Panc1 (cell line): ENCODE measurements at regions not wholly inside any gene's neighbourhood (a gene's known extent, or its start where the extent isn't known, plus 50 kb on each side); places are given as distances from the start of the nearest gene placed in this dataset.

ENCODE experiments used
- ATAC-seq: fragments of 200-7000 bp; cut with Tn5 transposase; 2 replicates; pipeline ENCODE4 v1.9.1; 2020; ENCODE audit warnings: mild to moderate bottlenecking, moderate library complexity
- BruUV-seq: library from RNA; stranded (reverse); fragments of 400-500 nt; replicated peaks from 2 replicates; lab custom pipeline; 2021; lab: Mats Ljungman, UMichigan
- CTCF ChIA-PET: fragments of 300-600 bp; sonication (Branson Sonifier 250); formaldehyde crosslinking; loops from one replicate; lab custom pipeline; 2022; ENCODE audit warnings: antibody characterized with exemption; lab: Charles Lee
- POLR2A ChIA-PET: fragments of 300-600 bp; sonication (Branson Sonifier 250); formaldehyde crosslinking; loops from one replicate; lab custom pipeline; 2022; ENCODE audit warnings: antibody characterized with exemption; lab: Charles Lee
- DNase-seq: peaks from one replicate; pipeline ENCODE4 v3.0.0-alpha.2; 2010; ENCODE audit warnings: low read depth, low spot score
- H3K27ac ChIP-seq: 2 replicates; pipeline ENCODE4 v1.5.1; 2011; ENCODE audit warnings: mild to moderate bottlenecking, low read length, inconsistent platforms
- H3K27me3 ChIP-seq: fragments of 200-500 bp; sonication (Bioruptor generic); 2 replicates; pipeline ENCODE4 v1.6.0; 2014; ENCODE audit warnings: low read length, inconsistent platforms; ENCODE audit not compliant: control insufficient read depth, insufficient read depth
- H3K36me3 ChIP-seq: fragments of 200-500 bp; sonication (Bioruptor generic); 2 replicates; pipeline ENCODE4 v1.5.1; 2014; ENCODE audit warnings: inconsistent platforms, mild to moderate bottlenecking, low read length, moderate library complexity; ENCODE audit not compliant: control insufficient read depth, insufficient read depth
- H3K4me1 ChIP-seq: 2 replicates; pipeline ENCODE4 v1.5.1; 2011; ENCODE audit warnings: inconsistent platforms, mild to moderate bottlenecking, low read length, moderate library complexity; ENCODE audit not compliant: control insufficient read depth, insufficient read depth
- H3K4me3 ChIP-seq, 2 experiments: 2 replicates each; pipeline ENCODE4 v1.5.1; 2011 to 2012; ENCODE audit warnings: low read depth in 2 of 2, low read length in 2 of 2, mild to moderate bottlenecking in 2 of 2, inconsistent platforms in 1 of 2, moderate library complexity in 1 of 2
- H3K9me3 ChIP-seq: fragments of 200-500 bp; sonication (Bioruptor generic); 2 replicates; pipeline ENCODE4 v1.5.1; 2014; ENCODE audit warnings: low read depth, mild to moderate bottlenecking, inconsistent platforms, low read length, moderate library complexity; ENCODE audit not compliant: control insufficient read depth, insufficient read depth
- POLR2AphosphoS5 ChIP-seq: IDR thresholded peaks from 2 replicates; pipeline ENCODE4 v1.6.1; 2012; ENCODE audit warnings: mild to moderate bottlenecking, low read depth, low read length, moderate library complexity
- SIN3A ChIP-seq: IDR thresholded peaks from 2 replicates; pipeline ENCODE4 v1.6.1; 2012; ENCODE audit warnings: low read depth, mild to moderate bottlenecking, low read length, moderate library complexity, borderline replicate concordance; ENCODE audit not compliant: insufficient read depth
- TCF7L2 ChIP-seq: IDR thresholded peaks from 2 replicates; pipeline ENCODE4 v1.6.1; 2011; ENCODE audit warnings: mild to moderate bottlenecking, low read depth, low read length, inconsistent platforms
- in situ Hi-C: cut with HindIII; loops from 2 replicates; pipeline ENCODE4 v1.10.0; 2016; ENCODE audit warnings: low sequenced_read_pairs, low pct_unique_long_range_greater_than_20kb
- intact Hi-C: fragments of 100-400 bp; cut with micrococcal nuclease; formaldehyde crosslinking; loops from one replicate; pipeline ENCODE4 v1.10.0; 2022; ENCODE audit not compliant: unreplicated experiment
- TF ChIP-seq, protein P1 (sequence below), 2 experiments: IDR thresholded peaks; 2 replicates each; pipeline ENCODE4 v1.6.1; 2011 to 2012; ENCODE audit warnings: low read depth in 2 of 2, control low read depth in 1 of 2, low read length in 1 of 2, mild to moderate bottlenecking in 1 of 2, moderate library complexity in 1 of 2; ENCODE audit not compliant: insufficient read depth in 1 of 2
- TF ChIP-seq, protein P2 (sequence below): fragments of 450-650 bp; IDR thresholded peaks from 2 replicates; pipeline ENCODE4 v1.5.1; 2017; ENCODE audit warnings: mild to moderate bottlenecking

DNA sequence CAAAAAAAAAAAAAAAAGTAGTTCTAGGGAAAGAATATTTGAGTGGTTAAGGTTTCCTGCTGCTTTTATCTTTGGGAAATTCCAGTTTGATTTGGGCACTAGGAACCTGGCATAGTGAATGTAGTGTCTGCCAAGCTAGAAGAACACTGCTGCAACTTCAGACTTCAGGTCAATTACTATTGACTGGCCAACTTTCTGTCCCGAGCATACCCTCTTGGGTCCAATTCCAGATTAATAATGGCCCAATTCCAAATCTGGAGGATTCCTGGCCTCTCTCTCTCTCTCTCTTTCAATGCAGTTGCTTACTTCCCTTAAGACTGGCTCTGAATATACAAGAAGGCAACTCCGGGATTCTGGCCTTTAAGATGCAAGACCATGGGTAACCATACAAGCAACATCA lies 74.9 kb downstream of the ANKEF1 start:
- Histone ChIP-seq H3K27ac (no peak overlapping the region), H3K27me3 (no peaks in the 10 kb centered on the region), H3K4me3 (no peak overlapping the region), H3K36me3 (no peaks in the 10 kb centered on the region), H3K4me1 (no peaks in the 10 kb centered on the region), H3K9me3 (no peaks in the 10 kb centered on the region)
- ChIA-PET POLR2A (no interaction called here), CTCF (no interaction called here)
- ATAC-seq = no peak
- in situ Hi-C loops (no loop called here), intact Hi-C loops (no loop called here)
- DNase-seq = no peak
- no TSS peak for BruUV-seq
- TF ChIP-seq POLR2AphosphoS5 (no peak), TCF7L2 (no peak), SIN3A (no peak)
- TF ChIP-seq, protein P1, sequence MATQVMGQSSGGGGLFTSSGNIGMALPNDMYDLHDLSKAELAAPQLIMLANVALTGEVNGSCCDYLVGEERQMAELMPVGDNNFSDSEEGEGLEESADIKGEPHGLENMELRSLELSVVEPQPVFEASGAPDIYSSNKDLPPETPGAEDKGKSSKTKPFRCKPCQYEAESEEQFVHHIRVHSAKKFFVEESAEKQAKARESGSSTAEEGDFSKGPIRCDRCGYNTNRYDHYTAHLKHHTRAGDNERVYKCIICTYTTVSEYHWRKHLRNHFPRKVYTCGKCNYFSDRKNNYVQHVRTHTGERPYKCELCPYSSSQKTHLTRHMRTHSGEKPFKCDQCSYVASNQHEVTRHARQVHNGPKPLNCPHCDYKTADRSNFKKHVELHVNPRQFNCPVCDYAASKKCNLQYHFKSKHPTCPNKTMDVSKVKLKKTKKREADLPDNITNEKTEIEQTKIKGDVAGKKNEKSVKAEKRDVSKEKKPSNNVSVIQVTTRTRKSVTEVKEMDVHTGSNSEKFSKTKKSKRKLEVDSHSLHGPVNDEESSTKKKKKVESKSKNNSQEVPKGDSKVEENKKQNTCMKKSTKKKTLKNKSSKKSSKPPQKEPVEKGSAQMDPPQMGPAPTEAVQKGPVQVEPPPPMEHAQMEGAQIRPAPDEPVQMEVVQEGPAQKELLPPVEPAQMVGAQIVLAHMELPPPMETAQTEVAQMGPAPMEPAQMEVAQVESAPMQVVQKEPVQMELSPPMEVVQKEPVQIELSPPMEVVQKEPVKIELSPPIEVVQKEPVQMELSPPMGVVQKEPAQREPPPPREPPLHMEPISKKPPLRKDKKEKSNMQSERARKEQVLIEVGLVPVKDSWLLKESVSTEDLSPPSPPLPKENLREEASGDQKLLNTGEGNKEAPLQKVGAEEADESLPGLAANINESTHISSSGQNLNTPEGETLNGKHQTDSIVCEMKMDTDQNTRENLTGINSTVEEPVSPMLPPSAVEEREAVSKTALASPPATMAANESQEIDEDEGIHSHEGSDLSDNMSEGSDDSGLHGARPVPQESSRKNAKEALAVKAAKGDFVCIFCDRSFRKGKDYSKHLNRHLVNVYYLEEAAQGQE (IDR thresholded peaks at IDR 0.05; ENCODE audit: insufficient read depth in 1 of 2, low read depth in 2 of 2, low read length in 1 of 2) = no peak
- TF ChIP-seq, protein P2, sequence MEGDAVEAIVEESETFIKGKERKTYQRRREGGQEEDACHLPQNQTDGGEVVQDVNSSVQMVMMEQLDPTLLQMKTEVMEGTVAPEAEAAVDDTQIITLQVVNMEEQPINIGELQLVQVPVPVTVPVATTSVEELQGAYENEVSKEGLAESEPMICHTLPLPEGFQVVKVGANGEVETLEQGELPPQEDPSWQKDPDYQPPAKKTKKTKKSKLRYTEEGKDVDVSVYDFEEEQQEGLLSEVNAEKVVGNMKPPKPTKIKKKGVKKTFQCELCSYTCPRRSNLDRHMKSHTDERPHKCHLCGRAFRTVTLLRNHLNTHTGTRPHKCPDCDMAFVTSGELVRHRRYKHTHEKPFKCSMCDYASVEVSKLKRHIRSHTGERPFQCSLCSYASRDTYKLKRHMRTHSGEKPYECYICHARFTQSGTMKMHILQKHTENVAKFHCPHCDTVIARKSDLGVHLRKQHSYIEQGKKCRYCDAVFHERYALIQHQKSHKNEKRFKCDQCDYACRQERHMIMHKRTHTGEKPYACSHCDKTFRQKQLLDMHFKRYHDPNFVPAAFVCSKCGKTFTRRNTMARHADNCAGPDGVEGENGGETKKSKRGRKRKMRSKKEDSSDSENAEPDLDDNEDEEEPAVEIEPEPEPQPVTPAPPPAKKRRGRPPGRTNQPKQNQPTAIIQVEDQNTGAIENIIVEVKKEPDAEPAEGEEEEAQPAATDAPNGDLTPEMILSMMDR = no peak

DNA sequence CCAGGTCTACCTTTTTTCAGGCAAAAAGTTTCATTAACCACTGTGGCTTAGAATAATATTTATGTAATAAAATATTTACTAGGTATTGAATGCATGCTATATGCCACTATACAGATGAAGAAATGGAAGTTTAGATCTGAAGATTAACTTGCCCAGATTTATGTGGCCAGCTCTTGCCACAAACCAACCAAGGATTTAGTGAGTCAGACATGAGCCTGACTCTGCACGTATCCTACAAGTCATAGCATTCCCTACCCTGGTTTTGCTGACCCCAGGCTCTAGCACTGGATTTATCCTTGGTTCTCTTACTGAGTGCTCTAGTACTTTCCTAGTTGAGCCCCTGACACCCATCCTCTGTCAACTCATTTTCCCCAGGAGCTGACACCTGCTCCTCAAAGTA lies 75.4 kb downstream of the ANKEF1 start:
- Histone ChIP-seq H3K4me1 (no peaks in the 10 kb centered on the region), H3K9me3 (no peaks in the 10 kb centered on the region), H3K36me3 (no peaks in the 10 kb centered on the region), H3K4me3 (no peak overlapping the region), H3K27me3 (no peaks in the 10 kb centered on the region), H3K27ac (no peak overlapping the region)
- intact Hi-C loops (no loop called here), in situ Hi-C loops (no loop called here)
- DNase-seq = no peak
- POLR2A ChIA-PET = no interaction called here
- TF ChIP-seq, protein P1 (IDR thresholded peaks at IDR 0.05; ENCODE audit: insufficient read depth in 1 of 2, low read depth in 2 of 2, low read length in 1 of 2) = no peak
- CTCF ChIA-PET = no interaction called here
- no TSS peak for BruUV-seq
- ATAC-seq = no peak
